K562 (cell line): ENCODE measurements at regions not wholly inside any gene's neighbourhood (a gene's known extent, or its start where the extent isn't known, plus 50 kb on each side); places are given as distances from the start of the nearest gene placed in this dataset.

ENCODE experiments used
- BMI1 ChIP-seq: fragments of 150-350 bp; IDR thresholded peaks from 2 replicates; pipeline ENCODE4 v1.6.1; 2014; ENCODE audit warnings: low read length
- CTCFL ChIP-seq: IDR thresholded peaks from 2 replicates; pipeline ENCODE4 v1.6.1; 2011; ENCODE audit warnings: borderline replicate concordance, low read depth, mild to moderate bottlenecking, moderate library complexity, low read length; ENCODE audit not compliant: insufficient read depth, poor library complexity, severe bottlenecking
- DNMT1 ChIP-seq: fragments of 450-650 bp; IDR thresholded peaks from 2 replicates; pipeline ENCODE4 v1.6.1; 2016; ENCODE audit warnings: antibody characterized with exemption, mild to moderate bottlenecking
- HMG20B ChIP-seq: fragments of 250-450 bp; sonication (Bioruptor Pico); IDR thresholded peaks from 2 replicates; pipeline ENCODE4 v1.5.0; 2021; ENCODE audit warnings: mild to moderate bottlenecking
- MLX ChIP-seq, 2 experiments: fragments of 450-650 bp in 1 of 2; sonication (generic) in 1 of 2; formaldehyde crosslinking; conservative IDR thresholded peaks; 2 replicates each; pipeline versions ENCODE4 v1.4.0 to v1.8.1; 2020 to 2022; ENCODE audit warnings: mild to moderate bottlenecking in 1 of 2, missing genetic modification reagents in 1 of 2
- NCOA2 ChIP-seq, 2 experiments: fragments of 450-650 bp; IDR thresholded peaks; 2 replicates each; pipeline ENCODE4 v1.6.1; 2018; ENCODE audit warnings: mild to moderate bottlenecking in 2 of 2, moderate library complexity in 1 of 2; ENCODE audit not compliant: partially characterized antibody in 2 of 2
- PTTG1 ChIP-seq: fragments of 450-650 bp; IDR thresholded peaks from 2 replicates; pipeline ENCODE4 v1.6.1; 2016; ENCODE audit warnings: low read depth, mild to moderate bottlenecking, missing genetic modification characterization, missing compliant biosample characterization
- REST ChIP-seq, 2 experiments: fragments of 450-650 bp; formaldehyde crosslinking in 1 of 2; IDR thresholded peaks; 2 replicates each; pipeline versions ENCODE4 v1.4.0 to v1.6.1; 2014 to 2020; ENCODE audit warnings: mild to moderate bottlenecking in 2 of 2, borderline replicate concordance in 1 of 2, low read depth in 1 of 2
- TEAD1 ChIP-seq, 2 experiments: fragments of 450-650 bp in 1 of 2; sonication (generic) in 1 of 2; formaldehyde crosslinking; IDR thresholded peaks; 2 replicates each; pipeline versions ENCODE4 v1.4.0 to v1.8.0; 2020 to 2022; ENCODE audit warnings: mild to moderate bottlenecking in 2 of 2, missing genetic modification reagents in 1 of 2
- ZBTB17 ChIP-seq: fragments of 450-650 bp; formaldehyde crosslinking; IDR thresholded peaks from 2 replicates; pipeline ENCODE4 v1.4.0; 2020; ENCODE audit warnings: mild to moderate bottlenecking
- ZFP1 ChIP-seq: fragments of 450-650 bp; formaldehyde crosslinking; IDR thresholded peaks from 2 replicates; pipeline ENCODE4 v1.4.0; 2020; ENCODE audit warnings: mild to moderate bottlenecking, mixed read lengths

GRCh38 chr16:85369741-85370528, 243.2 kb upstream of the GSE1 start (continued):
- TF ChIP-seq NCOA2 (IDR thresholded peaks at IDR 0.05; ENCODE audit: partially characterized antibody in 2 of 2) = no peak
- no peak for TF ChIP-seq DNMT1
- TF ChIP-seq HMG20B (CRISPR knock-in tag) = no peak
- TF ChIP-seq PTTG1 = no peak
- no peak for TF ChIP-seq ZBTB17 (CRISPR knock-in tag)
- TF ChIP-seq MLX (CRISPR knock-in tag; conservative IDR thresholded peaks at IDR 0.05) = no peak
- TF ChIP-seq CTCFL = no peak
- TF ChIP-seq BMI1 = no peak
- peak in 1 of 2 experiments; percentile 0; a peak in 1 of 4 replicates for TF ChIP-seq TEAD1 (CRISPR knock-in tag; IDR thresholded peaks at IDR 0.05)
- no peak for TF ChIP-seq ZFP1
- TF ChIP-seq REST (IDR thresholded peaks at IDR 0.05; ENCODE audit: borderline replicate concordance) = peak; percentile 89
- TF ChIP-seq REST (CRISPR knock-in tag; IDR thresholded peaks at IDR 0.05; ENCODE audit: low read depth) = no peak; the same call in 1 of the 2 replicates
